Tibial nerve (tissue), 4 donors: ENCODE measurements at regions not wholly inside any gene's neighbourhood (a gene's known extent, or its start where the extent isn't known, plus 50 kb on each side); places are given as distances from the start of the nearest gene placed in this dataset.

Experiments used
- DNase-seq, 2 donors: peaks; one replicate each; pipeline ENCODE4 v3.0.0-alpha.2; 2019; ENCODE audit warnings: low spot score in 2 of 2
- H3K27ac ChIP-seq, 4 donors: fragments of 200-600 bp; sonication (generic) in 3 of 4; one replicate each; pipeline ENCODE4 v1.5.1; 2017 to 2019; ENCODE audit warnings: mild to moderate bottlenecking in 1 of 4
- H3K27me3 ChIP-seq, 2 donors: fragments of 200-600 bp; sonication (generic) in 1 of 2; one replicate each; pipeline versions ENCODE4 v1.5.1 to v1.6.0; 2017 to 2019
- H3K36me3 ChIP-seq, 3 donors: fragments of 200-600 bp; sonication (generic); one replicate each; pipeline ENCODE4 v1.5.1; 2018 to 2019
- H3K4me1 ChIP-seq, 4 donors: fragments of 200-600 bp; sonication (generic) in 3 of 4; one replicate each; pipeline ENCODE4 v1.5.1; 2017 to 2019
- H3K4me3 ChIP-seq, 4 donors: fragments of 200-600 bp; sonication (generic) in 3 of 4; one replicate each; pipeline ENCODE4 v1.5.1; 2017 to 2019; ENCODE audit warnings: mild to moderate bottlenecking in 1 of 4, moderate library complexity in 1 of 4
- H3K9me3 ChIP-seq, 4 donors: fragments of 200-600 bp; sonication (generic) in 3 of 4; one replicate each; pipeline ENCODE4 v1.5.1; 2017 to 2019
- EP300 ChIP-seq, 2 donors: sonication (generic); formaldehyde crosslinking; IDR thresholded peaks; one replicate each; pipeline ENCODE4 v1.6.1; 2017; ENCODE audit warnings: antibody characterized with exemption in 2 of 2, mild to moderate bottlenecking in 1 of 2
- POLR2A ChIP-seq, 2 donors: fragments of 450-650 bp; IDR thresholded peaks; one replicate each; pipeline ENCODE4 v1.6.1; 2017; ENCODE audit warnings: antibody characterized with exemption in 2 of 2, mild to moderate bottlenecking in 2 of 2, moderate library complexity in 2 of 2
- WGBS, 2 donors: methylation state at CpG; one replicate each; pipeline ENCODE4 v1.1.5; 2018; 5-methylcytosine and 5-hydroxymethylcytosine counted together
- TF ChIP-seq, protein P1 (sequence below), 5 experiments: fragments of 200-600 bp in 3 of 5; fragments of 450-650 bp in 2 of 5; sonication (generic) in 3 of 5; IDR thresholded peaks; one replicate each; pipeline ENCODE4 v1.5.1; 2016 to 2019; ENCODE audit warnings: antibody characterized with exemption in 5 of 5, mild to moderate bottlenecking in 3 of 5, moderate library complexity in 2 of 5

- no peak for DNase-seq
- TF ChIP-seq, protein P1, sequence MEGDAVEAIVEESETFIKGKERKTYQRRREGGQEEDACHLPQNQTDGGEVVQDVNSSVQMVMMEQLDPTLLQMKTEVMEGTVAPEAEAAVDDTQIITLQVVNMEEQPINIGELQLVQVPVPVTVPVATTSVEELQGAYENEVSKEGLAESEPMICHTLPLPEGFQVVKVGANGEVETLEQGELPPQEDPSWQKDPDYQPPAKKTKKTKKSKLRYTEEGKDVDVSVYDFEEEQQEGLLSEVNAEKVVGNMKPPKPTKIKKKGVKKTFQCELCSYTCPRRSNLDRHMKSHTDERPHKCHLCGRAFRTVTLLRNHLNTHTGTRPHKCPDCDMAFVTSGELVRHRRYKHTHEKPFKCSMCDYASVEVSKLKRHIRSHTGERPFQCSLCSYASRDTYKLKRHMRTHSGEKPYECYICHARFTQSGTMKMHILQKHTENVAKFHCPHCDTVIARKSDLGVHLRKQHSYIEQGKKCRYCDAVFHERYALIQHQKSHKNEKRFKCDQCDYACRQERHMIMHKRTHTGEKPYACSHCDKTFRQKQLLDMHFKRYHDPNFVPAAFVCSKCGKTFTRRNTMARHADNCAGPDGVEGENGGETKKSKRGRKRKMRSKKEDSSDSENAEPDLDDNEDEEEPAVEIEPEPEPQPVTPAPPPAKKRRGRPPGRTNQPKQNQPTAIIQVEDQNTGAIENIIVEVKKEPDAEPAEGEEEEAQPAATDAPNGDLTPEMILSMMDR (IDR thresholded peaks at IDR 0.05) = no peak
- TF ChIP-seq EP300 (IDR thresholded peaks at IDR 0.05) = no peak
- no peak for TF ChIP-seq POLR2A (IDR thresholded peaks at IDR 0.05)
- no peaks in the 10 kb centered on the region for H3K9me3 ChIP-seq
- WGBS, 2 donors = 20 to 23% methylated on average over 1 of the region's 1 CpG
- no peak overlapping the region for H3K27ac ChIP-seq
- H3K36me3 ChIP-seq = no peaks in the 10 kb centered on the region
- H3K4me3 ChIP-seq = no peak overlapping the region
- H3K27me3 ChIP-seq = no peaks in the 10 kb centered on the region
- H3K4me1 ChIP-seq = no peaks in the 10 kb centered on the region
These were observed 991.8 kb upstream of the ADGRB3 start for GRCh38 chr6:67643281-67643680.

DNA sequence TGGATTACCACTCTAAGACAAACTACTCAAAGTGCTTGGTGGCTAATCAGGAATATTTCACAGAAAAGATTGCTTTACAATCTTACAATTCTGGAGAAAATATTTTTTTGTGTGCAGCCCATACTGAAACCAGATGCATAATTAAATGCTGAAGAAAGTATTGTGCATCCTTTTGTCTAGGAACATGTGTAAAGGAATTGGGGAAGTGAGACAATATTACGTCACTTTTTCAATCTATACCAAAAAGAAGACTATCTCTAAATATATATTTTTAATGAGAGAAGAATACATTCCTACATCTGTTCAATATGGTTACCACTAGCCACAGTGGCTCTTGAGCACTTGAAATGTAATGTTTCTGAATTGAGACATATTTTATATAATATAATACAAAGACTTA lies 992.5 kb upstream of the ADGRB3 start:
- TF ChIP-seq POLR2A (IDR thresholded peaks at IDR 0.05) (no peak), EP300 (IDR thresholded peaks at IDR 0.05) (no peak)
- TF ChIP-seq, protein P1 (IDR thresholded peaks at IDR 0.05) = no peak
- H3K36me3 ChIP-seq = no peaks in the 10 kb centered on the region
- DNase-seq = no peak
- no peaks in the 10 kb centered on the region for H3K4me1 ChIP-seq
- no peaks in the 10 kb centered on the region for H3K9me3 ChIP-seq
- no peaks in the 10 kb centered on the region for H3K27me3 ChIP-seq
- H3K27ac ChIP-seq = no peak overlapping the region
- H3K4me3 ChIP-seq = no peak overlapping the region
- 35 to 85% methylated on average over 1 of the region's 1 CpG for WGBS, 2 donors

GRCh38 chr6:67640484-67640883 lies 994.6 kb upstream of the ADGRB3 start:
- Histone ChIP-seq H3K27me3 (no peaks in the 10 kb centered on the region), H3K27ac (no peak overlapping the region), H3K36me3 (no peaks in the 10 kb centered on the region), H3K4me3 (no peak overlapping the region), H3K4me1 (no peaks in the 10 kb centered on the region), H3K9me3 (no peaks in the 10 kb centered on the region)
- no peak for TF ChIP-seq POLR2A (IDR thresholded peaks at IDR 0.05)
- TF ChIP-seq EP300 (IDR thresholded peaks at IDR 0.05) = no peak
- TF ChIP-seq, protein P1 (IDR thresholded peaks at IDR 0.05) = no peak
- no peak for DNase-seq

GRCh38 chr6:67639161-67639560 lies 995.9 kb upstream of the ADGRB3 start:
- no peaks in the 10 kb centered on the region for H3K4me1 ChIP-seq
- TF ChIP-seq POLR2A (IDR thresholded peaks at IDR 0.05) (no peak), EP300 (IDR thresholded peaks at IDR 0.05) (no peak)
- TF ChIP-seq, protein P1 (IDR thresholded peaks at IDR 0.05) = no peak
- peaks cover 0 to 5% (median 0%) of the 10 kb centered on the region in 4 donors for H3K9me3 ChIP-seq

GRCh38 chr6:67634199-67634598 lies 1000.9 kb upstream of the ADGRB3 start:
- no peak for DNase-seq
- Histone ChIP-seq H3K36me3 (no peaks in the 10 kb centered on the region), H3K27ac (no peak overlapping the region), H3K27me3 (no peaks in the 10 kb centered on the region), H3K4me3 (no peak overlapping the region), H3K9me3 (peaks cover 0 to 5% (median 0%) of the 10 kb centered on the region in 4 donors), H3K4me1 (no peaks in the 10 kb centered on the region)
- WGBS, 2 donors = 88 to 95% methylated on average over 2 of the region's 2 CpGs
- TF ChIP-seq EP300 (IDR thresholded peaks at IDR 0.05) (no peak), POLR2A (IDR thresholded peaks at IDR 0.05) (no peak)
- TF ChIP-seq, protein P1 (IDR thresholded peaks at IDR 0.05) = no peak

More at GRCh38 chr6:67639161-67639560, 995.9 kb upstream of the ADGRB3 start:
- Histone ChIP-seq H3K27me3 (no peaks in the 10 kb centered on the region), H3K4me3 (no peak overlapping the region), H3K36me3 (no peaks in the 10 kb centered on the region), H3K27ac (no peak overlapping the region)
- no peak for DNase-seq
